Stimulated activated naive CD8-positive, alpha-beta T cell treated with anti-CD3 and anti-CD28 coated beads, Interleukin-15, amount 100 ng/mL, for 72 hours (primary cell): ENCODE measurements at regions not wholly inside any gene's neighbourhood (a gene's known extent, or its start where the extent isn't known, plus 50 kb on each side); places are given as distances from the start of the nearest gene placed in this dataset.

ENCODE experiments used
- ATAC-seq: fragments of 150-1000 bp; cut with Tn5 transposase; 2 replicates; pipeline ENCODE4 v1.10.0; 2021; ENCODE audit warnings: mild to moderate bottlenecking, moderate library complexity
- DNase-seq, 2 donors: peaks; one replicate each; pipeline ENCODE4 v3.0.0; 2021 to 2022
- H3K27ac Mint-ChIP-seq, 2 donors: one replicate each; pipeline ENCODE4 v1.8.0; 2022; ENCODE audit warnings: mild to moderate bottlenecking in 2 of 2, mixed read lengths in 2 of 2, moderate library complexity in 2 of 2
- H3K27me3 Mint-ChIP-seq: one replicate; pipeline ENCODE4 v1.8.0; 2022; ENCODE audit warnings: mixed read lengths
- H3K4me1 Mint-ChIP-seq: one replicate; pipeline ENCODE4 v1.8.0; 2022; ENCODE audit warnings: mild to moderate bottlenecking, mixed read lengths
- H3K4me3 Mint-ChIP-seq, 2 donors: one replicate each; pipeline ENCODE4 v1.8.0; 2022; ENCODE audit warnings: mild to moderate bottlenecking in 2 of 2, mixed read lengths in 2 of 2, moderate library complexity in 1 of 2
- H3K9me3 Mint-ChIP-seq, 2 donors: one replicate each; pipeline ENCODE4 v1.8.0; 2022; ENCODE audit warnings: mixed read lengths in 2 of 2

DNA sequence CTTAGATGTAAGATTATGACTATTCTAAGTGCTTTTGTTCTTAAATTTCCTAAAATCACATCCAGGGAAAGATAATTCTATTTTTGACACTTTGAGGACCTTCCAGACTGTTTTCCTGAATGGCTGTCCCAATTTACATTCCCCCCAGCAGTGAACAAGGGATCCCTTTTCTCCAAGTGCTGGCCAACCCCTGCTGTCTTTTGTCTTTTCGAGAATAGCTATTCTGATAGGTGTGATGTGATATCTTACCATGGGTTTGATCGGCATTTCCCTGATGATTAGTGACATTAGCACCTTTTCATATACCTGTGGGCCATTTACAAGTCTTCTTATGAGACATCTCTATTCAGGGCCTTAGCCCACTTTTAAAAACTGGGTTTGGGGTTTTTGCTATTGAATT is 526.7 kb upstream of the FZD8 start:
- Mint-ChIP-seq H3K27ac (no peak overlapping the region), H3K4me3 (no peak overlapping the region), H3K4me1 (no peaks in the 10 kb centered on the region), H3K27me3 (no peaks in the 10 kb centered on the region), H3K9me3 (no peaks in the 10 kb centered on the region)
- ATAC-seq (no peak), DNase-seq (no peak)

DNA sequence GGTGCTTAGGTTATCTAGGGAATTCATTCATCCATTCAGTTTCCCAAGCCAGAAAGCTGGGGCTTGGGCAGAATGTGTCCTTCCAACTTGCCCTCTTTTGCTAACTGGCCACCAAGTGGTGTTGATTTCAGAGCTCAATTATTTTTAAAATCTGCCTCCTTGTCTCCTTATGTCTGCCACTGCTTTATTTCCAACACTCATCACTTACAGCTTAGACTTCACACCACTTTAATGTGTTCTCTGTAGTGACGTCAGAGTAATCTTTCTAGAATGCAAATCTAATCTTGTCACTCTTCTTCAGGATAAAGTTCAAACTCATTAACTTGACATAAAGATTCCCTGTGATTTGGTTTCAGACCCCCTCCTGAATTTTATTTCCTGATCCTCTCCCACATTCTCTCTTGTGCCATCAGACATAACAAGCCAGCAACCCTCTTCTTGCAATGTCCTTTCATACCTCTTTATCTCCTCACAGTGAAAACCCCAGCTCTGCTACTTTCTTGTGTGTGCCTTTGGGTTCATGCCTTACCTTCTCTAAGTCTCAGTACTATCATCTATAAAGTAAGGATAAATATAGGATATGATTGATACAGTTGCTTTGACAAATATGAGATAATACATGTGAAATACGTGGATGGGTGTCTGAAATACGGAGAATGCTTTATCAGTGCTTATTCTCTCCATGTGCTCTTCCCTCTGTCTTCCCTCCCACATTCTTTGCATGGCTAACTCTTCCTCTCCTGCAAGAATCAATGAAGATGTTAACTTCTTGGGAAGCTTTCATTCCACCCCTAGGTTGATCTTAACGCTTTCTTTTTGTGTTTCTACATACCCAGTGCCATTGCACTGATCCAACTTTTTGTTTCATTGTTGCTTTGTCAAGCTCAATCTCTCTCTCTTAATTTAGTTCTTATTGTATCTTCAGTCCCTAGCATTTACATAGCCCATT is 522.7 kb upstream of the FZD8 start:
- DNase-seq (no peak), ATAC-seq (no peak)
- Mint-ChIP-seq H3K27ac (no peak overlapping the region), H3K27me3 (no peaks in the 10 kb centered on the region), H3K4me3 (no peak overlapping the region), H3K9me3 (no peaks in the 10 kb centered on the region), H3K4me1 (no peaks in the 10 kb centered on the region)

DNA sequence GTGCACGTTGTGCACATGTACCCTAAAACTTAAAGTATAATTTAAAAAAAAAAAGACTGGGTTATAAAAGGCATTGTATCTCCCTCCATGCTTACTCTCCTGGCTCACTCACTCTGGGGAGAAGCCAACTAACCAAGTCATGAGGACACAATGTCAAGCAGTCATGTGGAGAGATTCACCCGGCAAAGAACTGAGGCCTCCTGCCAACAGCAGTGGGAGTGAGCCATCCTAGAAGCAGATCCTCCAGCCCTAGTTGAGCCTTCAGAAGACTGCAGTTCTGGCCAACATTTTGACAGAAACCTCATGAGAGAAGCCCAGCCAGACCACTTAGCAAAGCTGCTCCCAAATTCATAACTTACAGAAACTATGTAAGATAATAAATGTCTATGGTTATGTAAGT is 521.7 kb upstream of the FZD8 start:
- ATAC-seq (no peak), DNase-seq (no peak)
- Mint-ChIP-seq H3K4me1 (no peaks in the 10 kb centered on the region), H3K9me3 (no peaks in the 10 kb centered on the region), H3K27ac (no peak overlapping the region), H3K4me3 (no peak overlapping the region), H3K27me3 (no peaks in the 10 kb centered on the region)

DNA sequence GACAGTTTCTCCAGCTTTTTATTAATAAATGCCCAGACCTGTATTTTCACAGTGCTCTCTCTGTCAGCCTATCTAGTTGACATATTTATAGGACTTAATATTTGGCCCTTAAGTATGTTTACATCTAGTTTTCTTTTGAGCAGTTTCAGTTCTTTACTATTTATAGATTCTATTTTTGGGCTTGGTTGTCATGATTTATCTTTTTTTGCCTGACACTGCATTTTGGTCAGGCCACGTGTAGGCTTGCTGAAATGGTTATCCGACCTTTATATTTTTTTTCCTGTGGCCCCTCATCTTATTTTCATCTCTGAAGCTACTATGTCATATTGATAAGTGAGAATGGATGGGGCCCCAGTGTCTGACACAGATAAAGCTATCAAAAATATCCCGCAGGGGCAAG is 515.4 kb upstream of the FZD8 start:
- ATAC-seq: no peak
- H3K27ac Mint-ChIP-seq: no peak overlapping the region
- no peak for DNase-seq
- no peaks in the 10 kb centered on the region for H3K4me1 Mint-ChIP-seq
- H3K27me3 Mint-ChIP-seq: no peaks in the 10 kb centered on the region
- H3K4me3 Mint-ChIP-seq: no peak overlapping the region
- H3K9me3 Mint-ChIP-seq: no peaks in the 10 kb centered on the region

DNA sequence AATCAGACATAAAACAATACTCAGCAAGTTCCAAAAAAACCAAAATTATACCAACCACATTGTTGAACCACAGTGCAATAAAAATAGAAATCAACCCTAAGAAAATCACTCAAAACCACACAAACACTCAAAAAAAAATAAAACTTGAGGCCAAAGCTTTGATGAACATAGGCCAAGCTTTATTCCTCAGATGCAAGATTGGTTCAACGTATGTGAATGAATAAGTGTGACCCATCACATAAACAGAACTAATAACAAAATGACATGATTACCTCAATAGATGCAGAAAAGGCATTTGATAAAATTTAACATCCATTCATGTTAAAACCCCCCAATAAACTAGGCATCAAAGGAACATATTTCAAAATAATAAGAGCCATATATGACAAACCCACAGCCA is 506.1 kb upstream of the FZD8 start:
- ATAC-seq (no peak), DNase-seq (no peak)
- Mint-ChIP-seq H3K4me3 (no peak overlapping the region), H3K9me3 (peaks cover 5 to 7% of the 10 kb centered on the region in 2 donors), H3K4me1 (no peaks in the 10 kb centered on the region), H3K27ac (no peak overlapping the region), H3K27me3 (no peaks in the 10 kb centered on the region)

DNA sequence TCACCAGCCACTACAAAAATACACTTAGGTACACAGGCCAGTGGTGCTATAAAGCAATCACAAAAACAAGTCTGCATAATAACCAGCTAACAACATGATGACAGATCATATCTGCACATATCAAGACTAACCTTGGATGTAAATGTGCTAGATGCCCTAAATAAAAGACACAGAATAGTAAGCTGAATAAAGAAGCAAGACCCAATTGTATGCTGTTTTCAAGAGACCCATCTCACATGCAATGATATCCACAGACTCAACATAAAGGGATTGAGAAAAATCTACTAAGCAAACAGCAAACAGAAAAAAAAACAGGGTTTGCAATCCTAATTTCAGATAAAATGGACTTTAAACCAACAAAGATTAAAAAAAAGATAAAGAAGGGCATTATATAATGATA is 505.4 kb upstream of the FZD8 start:
- no peak overlapping the region for H3K27ac Mint-ChIP-seq
- ATAC-seq: no peak

DNA sequence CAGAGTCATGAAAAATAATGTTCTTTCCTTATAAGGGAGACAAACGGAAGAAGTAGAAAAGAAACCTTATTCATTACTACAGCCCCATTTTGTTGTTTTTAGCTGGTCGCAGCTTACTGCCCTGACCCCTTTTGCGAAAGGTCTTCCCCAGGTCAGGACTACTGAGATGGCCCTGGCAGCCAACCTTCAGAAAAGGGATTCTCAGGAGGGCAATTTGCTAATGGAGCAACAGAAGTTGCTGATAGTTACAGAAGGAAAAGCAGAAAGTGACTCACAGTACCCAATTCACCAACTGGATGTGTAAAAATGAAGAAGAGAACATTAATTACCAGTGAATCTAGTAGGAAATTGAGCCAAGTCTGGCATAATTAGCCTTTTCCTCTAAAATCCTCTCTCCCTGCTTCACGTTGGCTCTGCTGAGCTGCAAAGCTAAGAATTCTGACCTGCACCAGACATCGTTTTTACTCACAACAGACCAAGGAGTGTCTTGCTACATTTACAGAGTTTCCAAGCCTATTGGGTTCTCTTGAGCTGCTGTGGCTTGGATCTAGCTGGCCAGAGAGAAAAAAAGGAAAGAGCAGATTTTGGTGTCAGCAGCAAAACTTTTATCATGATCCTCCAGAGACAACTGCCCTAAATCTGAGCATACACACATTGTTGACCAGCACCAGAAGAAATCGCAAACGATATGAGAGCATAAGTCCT is 499.9 kb upstream of the FZD8 start:
- no peak overlapping the region for H3K27ac Mint-ChIP-seq
- H3K4me1 Mint-ChIP-seq: no peaks in the 10 kb centered on the region
- H3K9me3 Mint-ChIP-seq: peaks cover 1 to 14% of the 10 kb centered on the region in 2 donors
- ATAC-seq: no peak
- H3K27me3 Mint-ChIP-seq: no peaks in the 10 kb centered on the region
- H3K4me3 Mint-ChIP-seq: no peak overlapping the region
- DNase-seq: no peak

More for the DNA sequence above, 505.4 kb upstream of the FZD8 start:
- H3K27me3 Mint-ChIP-seq: no peaks in the 10 kb centered on the region
- H3K4me1 Mint-ChIP-seq: no peaks in the 10 kb centered on the region
- peaks cover 5 to 7% of the 10 kb centered on the region in 2 donors for H3K9me3 Mint-ChIP-seq
- DNase-seq: no peak
- no peak overlapping the region for H3K4me3 Mint-ChIP-seq

DNA sequence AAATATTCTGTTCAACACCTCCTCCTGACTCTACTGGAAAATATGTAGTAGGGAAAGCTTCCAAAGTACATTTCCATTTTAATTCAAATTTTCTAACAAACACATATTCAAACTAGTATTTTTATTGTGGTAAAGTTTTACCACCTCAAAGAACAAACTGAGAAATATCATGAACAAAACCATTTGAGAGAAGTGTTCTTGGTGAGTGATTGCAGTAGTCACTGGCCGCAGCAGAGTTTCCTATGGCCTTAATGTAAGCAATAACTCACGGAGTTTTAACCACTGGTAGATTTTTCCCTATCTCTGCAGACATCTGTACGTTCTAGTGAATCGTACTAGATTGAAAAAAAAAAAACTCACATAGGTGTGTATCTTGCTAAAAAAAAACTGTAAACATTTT is 487.0 kb upstream of the FZD8 start:
- DNase-seq: no peak
- Mint-ChIP-seq H3K27me3 (no peaks in the 10 kb centered on the region), H3K27ac (no peak overlapping the region), H3K4me3 (no peak overlapping the region), H3K4me1 (no peaks in the 10 kb centered on the region), H3K9me3 (no peaks in the 10 kb centered on the region)
- ATAC-seq: no peak

DNA sequence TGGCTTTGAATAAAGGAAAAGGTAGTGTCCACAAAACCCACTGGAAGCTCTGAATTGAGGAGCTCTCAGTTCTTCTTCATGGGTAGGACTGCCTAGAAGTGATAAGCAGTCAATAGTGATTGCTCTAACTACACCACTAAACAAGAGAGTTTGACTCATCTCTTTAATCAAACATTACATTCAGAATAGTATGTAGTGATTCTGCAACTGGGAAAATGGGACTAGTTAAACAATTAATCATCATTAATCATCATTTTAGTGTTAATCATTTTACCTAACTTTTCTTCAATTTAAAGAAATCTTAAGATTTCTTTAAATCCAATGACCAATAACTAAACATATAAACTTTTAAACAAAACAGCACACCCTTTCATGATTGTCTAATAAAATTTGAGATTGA is 484.0 kb upstream of the FZD8 start:
- Mint-ChIP-seq H3K9me3 (peaks cover 0 to 4% of the 10 kb centered on the region in 2 donors), H3K27me3 (no peaks in the 10 kb centered on the region), H3K4me3 (no peak overlapping the region), H3K27ac (no peak overlapping the region), H3K4me1 (no peaks in the 10 kb centered on the region)
- DNase-seq: no peak
- ATAC-seq: no peak

DNA sequence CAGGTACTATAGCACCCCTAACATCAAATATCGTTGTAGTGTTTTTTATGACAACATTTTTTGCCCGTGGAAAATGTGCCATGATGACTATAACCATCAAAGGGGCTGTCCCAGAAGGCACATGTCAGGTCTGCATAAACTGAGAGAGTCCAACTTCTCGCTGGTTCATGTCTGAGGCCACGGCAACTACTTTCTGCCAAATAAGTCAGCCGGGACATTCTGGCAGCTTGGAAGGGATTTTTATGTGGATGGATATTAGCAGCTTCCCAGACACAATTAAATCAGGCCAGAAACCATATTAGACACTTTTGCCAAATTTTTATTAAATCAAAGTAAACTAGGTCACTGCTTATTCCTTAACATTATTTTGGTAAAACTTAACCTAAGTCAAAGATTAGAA is 477.4 kb upstream of the FZD8 start:
- Mint-ChIP-seq H3K27ac (no peak overlapping the region), H3K27me3 (no peaks in the 10 kb centered on the region), H3K4me1 (no peaks in the 10 kb centered on the region), H3K9me3 (peaks cover 14 to 21% of the 10 kb centered on the region in 2 donors), H3K4me3 (no peak overlapping the region)
- DNase-seq (no peak), ATAC-seq (no peak)

DNA sequence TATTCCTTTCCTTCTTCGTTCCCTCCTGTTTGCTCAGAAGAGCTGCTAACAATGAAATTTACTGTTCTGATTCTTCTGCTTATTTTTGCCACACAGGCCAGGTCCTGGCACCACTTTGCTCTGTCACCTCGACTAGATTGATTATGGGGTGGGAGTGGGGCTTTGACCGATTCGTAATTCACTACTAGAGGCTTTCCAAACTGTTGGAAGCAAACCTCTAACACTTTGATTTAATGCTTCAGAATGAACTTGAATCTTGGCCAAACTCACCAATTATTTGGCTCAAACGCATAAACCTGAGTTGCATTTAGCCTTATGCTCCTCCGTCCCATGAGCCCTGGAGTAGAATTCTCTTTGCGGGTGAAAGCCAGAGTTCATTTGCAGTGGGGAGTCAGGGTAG is 476.2 kb upstream of the FZD8 start:
- DNase-seq: no peak
- Mint-ChIP-seq H3K4me1 (no peaks in the 10 kb centered on the region), H3K9me3 (peaks cover 14 to 21% of the 10 kb centered on the region in 2 donors), H3K27me3 (no peaks in the 10 kb centered on the region), H3K27ac (peak overlapping the region in 1 of 2 donors; percentile 46), H3K4me3 (no peak overlapping the region)
- ATAC-seq: no peak

DNA sequence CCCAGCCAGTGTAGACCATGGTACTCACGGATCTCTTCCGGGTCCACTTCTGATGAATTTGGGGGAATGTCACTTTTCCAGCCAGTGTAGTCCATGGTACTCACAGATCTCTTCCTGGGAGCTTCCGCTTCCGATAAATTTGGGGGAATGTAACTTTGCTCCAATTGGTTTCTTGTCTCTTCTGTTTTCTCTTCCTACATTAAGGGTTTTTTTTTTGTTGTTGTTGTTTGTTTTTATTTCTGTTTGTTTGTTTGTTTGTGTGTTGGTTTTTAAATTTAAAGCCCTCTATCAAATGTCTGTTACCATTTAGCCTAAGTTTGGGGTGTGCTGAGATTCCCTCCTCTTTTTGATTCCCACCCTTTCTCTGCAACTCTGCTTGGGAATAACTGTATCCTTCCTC is 475.8 kb upstream of the FZD8 start:
- H3K27me3 Mint-ChIP-seq: no peaks in the 10 kb centered on the region

DNA sequence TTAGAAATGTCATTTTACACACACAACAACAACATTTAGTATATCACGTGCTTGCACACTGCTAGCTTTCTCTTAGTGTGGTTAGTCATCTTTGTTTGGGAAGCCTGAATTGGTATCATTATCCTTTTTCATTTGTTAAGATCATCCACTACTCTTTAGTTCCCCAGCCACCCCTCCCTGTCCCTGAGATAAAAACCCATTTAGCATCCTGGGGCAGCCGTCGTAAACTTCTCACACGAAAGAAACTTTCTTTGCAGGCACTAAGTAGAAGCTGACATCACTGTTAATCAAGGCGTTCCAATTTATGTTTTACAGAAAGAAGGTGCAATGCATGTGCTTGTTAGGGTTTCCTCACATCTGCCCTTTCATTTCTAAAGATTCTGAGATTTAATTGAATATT is 475.1 kb upstream of the FZD8 start:
- no peaks in the 10 kb centered on the region for H3K4me1 Mint-ChIP-seq

More for the DNA sequence above, 475.8 kb upstream of the FZD8 start:
- no peak for DNase-seq
- H3K4me3 Mint-ChIP-seq: no peak overlapping the region
- H3K27ac Mint-ChIP-seq: peak overlapping the region in 1 of 2 donors; percentile 46
- peaks cover 14 to 21% of the 10 kb centered on the region in 2 donors for H3K9me3 Mint-ChIP-seq
- no peaks in the 10 kb centered on the region for H3K4me1 Mint-ChIP-seq
- ATAC-seq: no peak

DNA sequence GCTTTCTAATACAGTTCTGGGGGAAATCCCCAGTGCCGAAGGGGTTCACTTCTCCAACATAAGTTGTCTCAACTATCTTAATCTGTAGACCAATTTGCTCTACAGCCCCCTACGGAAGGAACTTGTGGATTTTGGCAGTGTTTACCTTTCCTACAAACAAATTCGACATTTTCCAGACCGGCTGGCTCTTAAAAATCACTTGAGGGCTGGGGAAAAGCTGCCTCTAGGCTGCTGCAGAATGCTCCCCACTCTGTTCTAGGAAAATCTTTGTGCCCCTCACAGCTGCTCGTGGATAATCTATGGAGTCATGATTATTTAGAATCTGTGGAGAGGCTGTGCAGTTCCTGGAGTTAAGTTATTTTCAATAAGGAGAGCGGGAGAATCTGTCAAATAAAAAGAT is 474.6 kb upstream of the FZD8 start:
- DNase-seq (no peak), ATAC-seq (no peak)
- no peaks in the 10 kb centered on the region for H3K4me1 Mint-ChIP-seq
- peaks cover 12 to 28% of the 10 kb centered on the region in 2 donors for H3K9me3 Mint-ChIP-seq
- no peak overlapping the region for H3K4me3 Mint-ChIP-seq
- no peaks in the 10 kb centered on the region for H3K27me3 Mint-ChIP-seq
- H3K27ac Mint-ChIP-seq: no peak overlapping the region

More for the DNA sequence above, 475.1 kb upstream of the FZD8 start:
- H3K27ac Mint-ChIP-seq: no peak overlapping the region
- no peak overlapping the region for H3K4me3 Mint-ChIP-seq
- H3K27me3 Mint-ChIP-seq: no peaks in the 10 kb centered on the region
- DNase-seq (no peak), ATAC-seq (no peak)
- peaks cover 11 to 23% of the 10 kb centered on the region in 2 donors for H3K9me3 Mint-ChIP-seq

DNA sequence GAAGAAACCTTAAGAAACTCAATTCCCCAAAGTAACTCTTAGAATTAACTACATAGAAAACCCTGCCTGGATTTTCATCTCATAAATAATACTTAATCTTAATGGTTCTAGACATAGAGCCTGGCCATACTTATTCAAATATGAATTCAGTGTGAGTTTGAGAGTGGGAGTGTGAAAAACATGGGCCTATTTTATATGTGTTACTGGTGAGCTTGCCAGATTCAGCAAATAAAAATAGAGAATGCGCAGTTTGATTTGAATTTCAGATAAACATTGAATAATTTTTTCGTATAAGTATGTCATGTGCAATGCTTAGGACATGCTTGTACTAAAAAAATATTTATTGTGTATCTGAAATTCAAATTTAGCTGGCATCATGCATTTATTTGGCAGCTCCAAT is 473.9 kb upstream of the FZD8 start:
- ATAC-seq (no peak), DNase-seq (no peak)
- Mint-ChIP-seq H3K27ac (no peak overlapping the region), H3K4me3 (no peak overlapping the region), H3K27me3 (no peaks in the 10 kb centered on the region), H3K4me1 (no peaks in the 10 kb centered on the region), H3K9me3 (peaks cover 12 to 29% of the 10 kb centered on the region in 2 donors)

DNA sequence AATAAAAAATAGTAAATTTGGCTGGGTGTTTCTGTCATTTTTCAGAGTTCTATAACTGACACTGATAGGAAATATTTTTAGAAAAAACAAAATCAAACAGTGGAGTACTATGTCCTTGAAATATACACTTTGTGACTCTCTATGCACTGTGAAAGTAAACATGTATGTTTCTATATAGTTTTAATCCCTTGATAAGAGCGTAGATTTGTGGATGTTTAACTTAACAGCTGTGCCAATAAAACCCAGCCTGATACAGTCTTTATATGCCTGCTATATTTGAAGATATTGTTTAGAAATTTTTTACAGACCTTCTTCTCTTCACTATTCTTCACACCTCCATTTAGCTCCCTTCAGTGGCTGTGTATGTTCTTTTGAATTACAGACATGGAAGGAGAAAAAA is 473.3 kb upstream of the FZD8 start:
- Mint-ChIP-seq H3K27me3 (no peaks in the 10 kb centered on the region), H3K27ac (no peak overlapping the region), H3K4me1 (no peaks in the 10 kb centered on the region), H3K9me3 (peaks cover 12 to 26% of the 10 kb centered on the region in 2 donors), H3K4me3 (no peak overlapping the region)
- ATAC-seq (no peak), DNase-seq (no peak)
